ENCODE measurements at regions not wholly inside any gene's neighbourhood (a gene's known extent, or its start where the extent isn't known, plus 50 kb on each side); places are given as distances from the start of the nearest gene placed in this dataset.

DNA sequence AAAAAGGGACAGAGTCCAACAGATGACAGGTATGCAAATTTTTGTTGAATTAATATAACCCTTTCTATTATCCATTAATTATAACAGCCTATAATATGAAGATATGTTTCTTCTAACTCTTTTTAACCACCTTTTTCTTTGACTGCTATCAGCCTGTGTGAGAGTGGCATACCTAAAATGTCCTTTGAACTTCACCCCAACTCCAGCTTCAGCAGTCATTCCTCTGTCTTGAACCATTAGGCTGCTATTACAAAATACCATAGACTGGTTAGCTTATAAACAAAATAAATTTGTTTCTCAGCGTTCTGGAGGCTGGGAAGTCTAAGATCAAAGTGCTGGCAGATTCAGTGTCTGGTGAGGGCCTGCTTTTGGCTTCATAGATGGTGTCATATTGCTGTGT lies 564.6 kb upstream of the FAT3 start:
- H3K4me3 ChIP-seq = no peak overlapping the region
- no peak for TF ChIP-seq POLR2A (IDR thresholded peaks at IDR 0.05)
- TF ChIP-seq, protein P1, sequence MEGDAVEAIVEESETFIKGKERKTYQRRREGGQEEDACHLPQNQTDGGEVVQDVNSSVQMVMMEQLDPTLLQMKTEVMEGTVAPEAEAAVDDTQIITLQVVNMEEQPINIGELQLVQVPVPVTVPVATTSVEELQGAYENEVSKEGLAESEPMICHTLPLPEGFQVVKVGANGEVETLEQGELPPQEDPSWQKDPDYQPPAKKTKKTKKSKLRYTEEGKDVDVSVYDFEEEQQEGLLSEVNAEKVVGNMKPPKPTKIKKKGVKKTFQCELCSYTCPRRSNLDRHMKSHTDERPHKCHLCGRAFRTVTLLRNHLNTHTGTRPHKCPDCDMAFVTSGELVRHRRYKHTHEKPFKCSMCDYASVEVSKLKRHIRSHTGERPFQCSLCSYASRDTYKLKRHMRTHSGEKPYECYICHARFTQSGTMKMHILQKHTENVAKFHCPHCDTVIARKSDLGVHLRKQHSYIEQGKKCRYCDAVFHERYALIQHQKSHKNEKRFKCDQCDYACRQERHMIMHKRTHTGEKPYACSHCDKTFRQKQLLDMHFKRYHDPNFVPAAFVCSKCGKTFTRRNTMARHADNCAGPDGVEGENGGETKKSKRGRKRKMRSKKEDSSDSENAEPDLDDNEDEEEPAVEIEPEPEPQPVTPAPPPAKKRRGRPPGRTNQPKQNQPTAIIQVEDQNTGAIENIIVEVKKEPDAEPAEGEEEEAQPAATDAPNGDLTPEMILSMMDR (IDR thresholded peaks at IDR 0.05 in 4 of 5, conservative IDR thresholded peaks at IDR 0.05 in 1 of 5) = no peak
- DNase-seq = no peak
- no peaks in the 10 kb centered on the region for H3K36me3 ChIP-seq
- no peak for ATAC-seq
- in situ Hi-C loops (cut with MboI; ENCODE audit: low sequenced_read_pairs in 4 of 4) (no loop called here), intact Hi-C loops (cut with DNase I; ENCODE audit: low total_unique reads) (no loop called here)
- no peaks in the 10 kb centered on the region for H3K4me1 ChIP-seq
- no peaks in the 10 kb centered on the region for H3K9me3 ChIP-seq
- H3K27ac ChIP-seq = no peak overlapping the region
- H3K27me3 ChIP-seq = no peaks in the 10 kb centered on the region

DNA sequence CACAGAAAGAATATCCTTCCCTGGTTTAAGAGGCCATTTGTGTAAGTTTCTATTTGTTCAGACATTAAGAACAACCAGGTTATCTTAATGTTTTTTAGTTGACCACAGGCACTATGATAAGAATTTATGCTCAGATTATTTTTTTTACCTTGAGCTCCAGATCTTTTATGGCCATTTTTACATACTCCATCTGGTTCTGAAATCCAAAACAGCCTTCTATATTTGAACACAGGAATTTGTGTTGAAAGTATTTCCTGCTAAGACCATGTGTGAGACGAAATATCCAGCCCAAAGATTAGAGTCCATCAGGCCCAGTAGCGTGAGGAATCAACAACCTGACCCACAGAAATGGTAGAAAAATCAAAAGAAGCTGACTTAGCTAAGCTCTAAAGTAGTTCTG lies 569.9 kb upstream of the FAT3 start:
- intact Hi-C loops (cut with DNase I; ENCODE audit: low total_unique reads) = no loop called here
- ATAC-seq (no peak), DNase-seq (no peak)
- TF ChIP-seq POLR2A (IDR thresholded peaks at IDR 0.05) = no peak
- TF ChIP-seq, protein P1 (IDR thresholded peaks at IDR 0.05 in 4 of 5, conservative IDR thresholded peaks at IDR 0.05 in 1 of 5) = no peak
- no peaks in the 10 kb centered on the region for H3K36me3 ChIP-seq
- in situ Hi-C loops (cut with MboI; ENCODE audit: low sequenced_read_pairs in 4 of 4) = no loop called here
- no peak overlapping the region for H3K27ac ChIP-seq
- H3K4me3 ChIP-seq = no peak overlapping the region
- H3K4me1 ChIP-seq = no peaks in the 10 kb centered on the region
- no peaks in the 10 kb centered on the region for H3K9me3 ChIP-seq
- H3K27me3 ChIP-seq = no peaks in the 10 kb centered on the region

DNA sequence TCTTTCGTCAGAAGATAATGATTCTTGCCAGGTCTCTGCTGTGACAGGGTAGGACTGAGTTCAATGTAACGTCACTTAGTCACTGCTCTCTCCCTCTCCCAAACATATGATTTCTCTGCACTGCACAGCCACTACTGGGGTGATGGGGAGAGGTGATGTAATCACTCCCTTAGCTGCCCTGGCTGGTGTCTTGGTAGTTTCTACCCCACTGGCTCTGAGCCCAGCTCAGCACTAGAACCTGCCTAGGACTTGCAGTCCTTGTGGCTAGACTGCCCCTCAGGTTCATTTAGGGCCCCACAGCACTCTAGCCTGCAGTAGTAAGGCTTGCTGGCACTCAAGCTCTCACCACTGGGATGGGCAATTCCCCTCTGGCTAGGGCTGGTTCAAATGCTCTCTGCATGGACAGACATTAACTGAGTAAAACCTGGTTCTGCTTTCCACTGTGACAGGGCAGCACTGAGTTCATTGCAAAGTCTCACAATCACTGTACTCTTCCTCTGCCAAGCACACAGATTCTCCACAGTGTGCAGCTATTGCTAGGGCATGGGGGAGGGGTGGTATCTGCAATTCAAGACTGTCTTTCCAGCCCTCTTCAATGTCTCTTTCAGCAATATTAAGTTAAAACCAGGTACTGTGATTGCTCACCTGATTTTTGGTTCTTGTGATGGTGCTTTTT lies 571.4 kb upstream of the FAT3 start:
- in situ Hi-C loops (cut with MboI; ENCODE audit: low sequenced_read_pairs in 4 of 4) (no loop called here), intact Hi-C loops (cut with DNase I; ENCODE audit: low total_unique reads) (no loop called here)
- no peak for TF ChIP-seq POLR2A (IDR thresholded peaks at IDR 0.05)
- TF ChIP-seq, protein P1 (IDR thresholded peaks at IDR 0.05 in 4 of 5, conservative IDR thresholded peaks at IDR 0.05 in 1 of 5) = no peak
- Histone ChIP-seq H3K27me3 (no peaks in the 10 kb centered on the region), H3K36me3 (no peaks in the 10 kb centered on the region), H3K4me1 (no peaks in the 10 kb centered on the region), H3K9me3 (no peaks in the 10 kb centered on the region), H3K4me3 (no peak overlapping the region), H3K27ac (no peak overlapping the region)
- ATAC-seq (no peak), DNase-seq (no peak)

DNA sequence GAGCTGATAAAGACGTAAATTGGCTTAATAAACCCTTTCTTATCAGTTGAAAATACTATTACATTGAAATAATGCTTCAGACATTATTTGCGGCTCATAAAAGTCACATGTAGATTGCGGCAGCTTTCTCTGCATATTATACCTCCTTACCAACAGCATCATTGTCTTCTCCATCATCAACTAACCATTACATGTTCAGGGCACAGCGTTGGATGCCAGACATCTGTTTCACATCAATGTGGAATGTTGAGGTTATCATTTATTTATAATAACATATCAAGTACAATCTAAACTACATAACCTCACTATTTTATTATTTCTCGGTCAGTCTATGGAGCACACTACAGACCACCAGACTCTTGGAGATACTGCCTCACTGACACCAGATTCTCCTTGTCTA lies 573.8 kb upstream of the FAT3 start:
- Histone ChIP-seq H3K27ac (no peak overlapping the region), H3K4me3 (no peak overlapping the region), H3K27me3 (no peaks in the 10 kb centered on the region), H3K36me3 (no peaks in the 10 kb centered on the region), H3K9me3 (no peaks in the 10 kb centered on the region), H3K4me1 (no peaks in the 10 kb centered on the region)
- intact Hi-C loops (cut with DNase I; ENCODE audit: low total_unique reads) (no loop called here), in situ Hi-C loops (cut with MboI; ENCODE audit: low sequenced_read_pairs in 4 of 4) (no loop called here)
- ATAC-seq (no peak), DNase-seq (no peak)
- no peak for TF ChIP-seq POLR2A (IDR thresholded peaks at IDR 0.05)
- TF ChIP-seq, protein P1 (IDR thresholded peaks at IDR 0.05 in 4 of 5, conservative IDR thresholded peaks at IDR 0.05 in 1 of 5) = no peak

DNA sequence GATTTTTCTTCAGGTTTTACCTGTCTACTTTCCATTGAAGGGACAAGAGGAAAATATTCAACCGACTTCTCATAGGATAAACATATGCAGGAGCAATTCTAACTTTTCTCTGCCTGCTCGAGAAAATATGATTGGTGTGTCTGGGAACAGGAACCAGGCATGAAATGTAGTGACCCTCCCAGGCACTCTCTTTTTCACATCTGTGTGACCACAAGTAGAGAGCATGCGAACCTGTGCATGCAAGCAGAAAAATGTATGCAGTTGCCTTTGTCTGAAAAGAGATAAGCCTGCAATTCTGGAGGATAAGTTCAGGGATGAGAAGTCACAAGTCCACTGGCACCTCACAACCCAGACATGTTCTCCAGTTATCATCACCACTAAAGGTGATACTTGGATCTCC lies 583.5 kb upstream of the FAT3 start:
- no peaks in the 10 kb centered on the region for H3K9me3 ChIP-seq
- H3K36me3 ChIP-seq = no peaks in the 10 kb centered on the region
- no peaks in the 10 kb centered on the region for H3K4me1 ChIP-seq
- ATAC-seq (no peak), DNase-seq (no peak)
- H3K4me3 ChIP-seq = no peak overlapping the region
- intact Hi-C loops (cut with DNase I; ENCODE audit: low total_unique reads) = no loop called here
- H3K27me3 ChIP-seq = no peaks in the 10 kb centered on the region
- H3K27ac ChIP-seq = no peak overlapping the region
- in situ Hi-C loops (cut with MboI; ENCODE audit: low sequenced_read_pairs in 4 of 4) = no loop called here
- TF ChIP-seq, protein P1 (IDR thresholded peaks at IDR 0.05 in 4 of 5, conservative IDR thresholded peaks at IDR 0.05 in 1 of 5) = no peak
- TF ChIP-seq POLR2A (IDR thresholded peaks at IDR 0.05) = no peak
